Fibroblast of the aortic adventitia (primary cell): ENCODE measurements at regions not wholly inside any gene's neighbourhood (a gene's known extent, or its start where the extent isn't known, plus 50 kb on each side); places are given as distances from the start of the nearest gene placed in this dataset.
A peak's percentile ranks its signal among the peaks of the same experiment; 100 is the strongest.

ENCODE experiments used
- DNase-seq: peaks from one replicate; pipeline ENCODE4 v3.0.0-alpha.2; 2010; ENCODE audit warnings: low read depth
- H3K4me3 ChIP-seq: 2 replicates; pipeline ENCODE4 v1.5.1; 2011; ENCODE audit warnings: low read depth, mild to moderate bottlenecking, control low read depth, low read length, moderate library complexity
- CTCF ChIP-seq: IDR thresholded peaks from 2 replicates; pipeline ENCODE4 v1.5.1; 2011; ENCODE audit warnings: mild to moderate bottlenecking, low read length, control low read depth, inconsistent platforms; ENCODE audit not compliant: insufficient read depth

- H3K4me3 ChIP-seq = no peak overlapping the region
- no peak for TF ChIP-seq CTCF
- peak; percentile 40 for DNase-seq
Measured at GRCh38 chr13:48891586-48891985, 84.1 kb upstream of the FNDC3A start.

GRCh38 chr13:48892053-48892687 lies 83.5 kb upstream of the FNDC3A start:
- TF ChIP-seq CTCF = no peak
- peak; percentile 75 for DNase-seq
- H3K4me3 ChIP-seq = no peak overlapping the region

- DNase-seq = no peak
- TF ChIP-seq CTCF = no peak
- H3K4me3 ChIP-seq = no peak overlapping the region
Measured at GRCh38 chr13:48892688-48893075, 83.0 kb upstream of the FNDC3A start.

- no peak for TF ChIP-seq CTCF
- peak; percentile 39 for DNase-seq
- H3K4me3 ChIP-seq = no peak overlapping the region
Measured at GRCh38 chr13:48896312-48896711, 79.4 kb upstream of the FNDC3A start.

GRCh38 chr13:48901781-48902180 lies 73.9 kb upstream of the FNDC3A start:
- no peak for TF ChIP-seq CTCF

GRCh38 chr13:48902368-48902767 lies 73.3 kb upstream of the FNDC3A start:
- peak; percentile 12 for DNase-seq
- no peak for TF ChIP-seq CTCF
- H3K4me3 ChIP-seq = no peak overlapping the region

More at GRCh38 chr13:48901781-48902180, 73.9 kb upstream of the FNDC3A start:
- DNase-seq = no peak
- no peak overlapping the region for H3K4me3 ChIP-seq

- no peak for DNase-seq
- H3K4me3 ChIP-seq = no peak overlapping the region
- no peak for TF ChIP-seq CTCF
Measured at GRCh38 chr13:48904668-48905290, 70.9 kb upstream of the FNDC3A start.
